Keratinocyte (primary cell): ENCODE measurements at regions not wholly inside any gene's neighbourhood (a gene's known extent, or its start where the extent isn't known, plus 50 kb on each side); places are given as distances from the start of the nearest gene placed in this dataset.

ENCODE experiments used
- DNase-seq: peaks from one replicate; pipeline ENCODE4 v3.0.0-alpha.2; 2011; ENCODE audit warnings: low read depth, missing footprints, low spot score
- FAIRE-seq: peaks from 2 replicates; lab custom pipeline; 2011; peaks lifted over from hg19 to GRCh38; lab: Jason Lieb, UNC
- H2AFZ ChIP-seq: 2 replicates; pipeline ENCODE4 v1.6.0; 2012; ENCODE audit warnings: low read length, control low read depth, inconsistent platforms; ENCODE audit not compliant: control insufficient read depth
- H3K27ac ChIP-seq: 2 replicates; pipeline ENCODE4 v1.5.1; 2011; ENCODE audit warnings: low read length; ENCODE audit not compliant: control insufficient read depth, insufficient read depth
- H3K27me3 ChIP-seq: 3 replicates; pipeline ENCODE4 v1.6.0; 2011; ENCODE audit warnings: low read length; ENCODE audit not compliant: control insufficient read depth, insufficient read depth; ENCODE audit errors: extremely low read depth
- H3K36me3 ChIP-seq, 2 experiments: 2 replicates in 1 of 2; 3 replicates in 1 of 2; pipeline ENCODE4 v1.5.1; 2011; ENCODE audit warnings: low read length in 2 of 2, mild to moderate bottlenecking in 1 of 2; ENCODE audit not compliant: control insufficient read depth in 2 of 2, insufficient read depth in 2 of 2; ENCODE audit errors: extremely low read depth in 1 of 2
- H3K4me1 ChIP-seq: 3 replicates; pipeline ENCODE4 v1.5.1; 2011; ENCODE audit warnings: low read length; ENCODE audit not compliant: control insufficient read depth, insufficient read depth; ENCODE audit errors: extremely low read depth
- H3K4me2 ChIP-seq: 3 replicates; pipeline ENCODE4 v1.6.0; 2011; ENCODE audit warnings: low read depth, low read length; ENCODE audit not compliant: control insufficient read depth, insufficient read depth; ENCODE audit errors: extremely low read depth
- H3K4me3 ChIP-seq, 3 experiments: fragments of 200-600 bp in 1 of 3; sonication (generic) in 1 of 3; 2 replicates in 2 of 3; 3 replicates in 1 of 3; pipeline ENCODE4 v1.5.1; 2011 to 2016; ENCODE audit warnings: low read length in 3 of 3, mild to moderate bottlenecking in 3 of 3, control low read depth in 2 of 3, inconsistent platforms in 1 of 3, low read depth in 1 of 3, mixed read lengths in 1 of 3, mixed run types in 1 of 3, moderate library complexity in 1 of 3; ENCODE audit not compliant: control insufficient read depth in 2 of 3, insufficient read depth in 2 of 3; ENCODE audit errors: extremely low read depth in 1 of 3
- H3K79me2 ChIP-seq: 2 replicates; pipeline ENCODE4 v1.6.0; 2012; ENCODE audit warnings: low read length; ENCODE audit not compliant: control insufficient read depth, insufficient read depth
- H3K9ac ChIP-seq: 3 replicates; pipeline ENCODE4 v1.6.0; 2011; ENCODE audit warnings: low read length; ENCODE audit not compliant: control insufficient read depth, insufficient read depth; ENCODE audit errors: extremely low read depth
- H3K9me1 ChIP-seq: 3 replicates; pipeline ENCODE4 v1.6.0; 2011; ENCODE audit warnings: low read length; ENCODE audit not compliant: control insufficient read depth, insufficient read depth; ENCODE audit errors: extremely low read depth
- H3K9me3 ChIP-seq: 2 replicates; pipeline ENCODE4 v1.5.1; 2012; ENCODE audit warnings: low read depth, low read length; ENCODE audit not compliant: control insufficient read depth
- H4K20me1 ChIP-seq: 3 replicates; pipeline ENCODE4 v1.6.0; 2011; ENCODE audit warnings: low read length; ENCODE audit not compliant: control insufficient read depth, insufficient read depth; ENCODE audit errors: extremely low read depth
- CTCF ChIP-seq, 3 experiments: IDR thresholded peaks in 1 of 3; conservative IDR thresholded peaks in 1 of 3; optimal IDR thresholded peaks in 1 of 3; 2 replicates in 2 of 3; 3 replicates in 1 of 3; pipeline versions ENCODE3 to v1.5.1; 2011; ENCODE audit warnings: low read length in 3 of 3, mild to moderate bottlenecking in 3 of 3, moderate library complexity in 2 of 3, control low read depth in 1 of 3, inconsistent platforms in 1 of 3; ENCODE audit not compliant: insufficient read depth in 2 of 3; ENCODE audit errors: extremely low read depth in 1 of 3
- EZH2 ChIP-seq: IDR thresholded peaks from one replicate; pipeline ENCODE4 v1.6.1; 2012; ENCODE audit warnings: inconsistent platforms, mild to moderate bottlenecking, low read length, moderate library complexity
- dilution Hi-C: fragments of 300-500 bp; cut with MboI; formaldehyde crosslinking; loops from one replicate; pipeline ENCODE4 v1.7.0; 2020; ENCODE audit warnings: low sequenced_read_pairs; ENCODE audit not compliant: extremely low pct_ligation_motif_present

GRCh38 chr21:16651956-16652355 lies 860.9 kb upstream of the CXADR start:
- H3K9me1 ChIP-seq: no peaks in the 10 kb centered on the region
- no peak overlapping the region for H3K9ac ChIP-seq
- no peak overlapping the region for H3K27ac ChIP-seq
- H3K9me3 ChIP-seq: no peaks in the 10 kb centered on the region
- H3K4me1 ChIP-seq: no peaks in the 10 kb centered on the region
- H3K36me3 ChIP-seq: no peaks in the 10 kb centered on the region
- no peaks in the 10 kb centered on the region for H3K27me3 ChIP-seq
- no peak overlapping the region for H3K4me3 ChIP-seq
- H3K4me2 ChIP-seq: no peak overlapping the region
- TF ChIP-seq EZH2 (no peak), CTCF (optimal IDR thresholded peaks at IDR 0.05 in 1 of 3, IDR thresholded peaks at IDR 0.05 in 1 of 3, conservative IDR thresholded peaks at IDR 0.05 in 1 of 3; ENCODE audit: extremely low read depth in 1 of 3, insufficient read depth in 2 of 3, low read length in 3 of 3) (no peak)
- FAIRE-seq (no peak), DNase-seq (no peak)
- no peaks in the 10 kb centered on the region for H3K79me2 ChIP-seq
- no peaks in the 10 kb centered on the region for H4K20me1 ChIP-seq
- dilution Hi-C loops: no loop called here
- no peak overlapping the region for H2AFZ ChIP-seq

- Histone ChIP-seq H2AFZ (no peak overlapping the region), H3K9me1 (no peaks in the 10 kb centered on the region), H3K9me3 (no peaks in the 10 kb centered on the region), H3K9ac (no peak overlapping the region), H3K27me3 (no peaks in the 10 kb centered on the region), H3K36me3 (no peaks in the 10 kb centered on the region), H3K79me2 (no peaks in the 10 kb centered on the region), H3K4me1 (no peaks in the 10 kb centered on the region), H3K27ac (no peak overlapping the region), H3K4me3 (no peak overlapping the region), H4K20me1 (no peaks in the 10 kb centered on the region), H3K4me2 (no peak overlapping the region)
- TF ChIP-seq CTCF (optimal IDR thresholded peaks at IDR 0.05 in 1 of 3, IDR thresholded peaks at IDR 0.05 in 1 of 3, conservative IDR thresholded peaks at IDR 0.05 in 1 of 3; ENCODE audit: extremely low read depth in 1 of 3, insufficient read depth in 2 of 3, low read length in 3 of 3) (no peak), EZH2 (no peak)
- FAIRE-seq: no peak
- no peak for DNase-seq
- dilution Hi-C loops: no loop called here
Measured at GRCh38 chr21:16663436-16663835, 849.4 kb upstream of the CXADR start.
